ENCODE measurements at regions not wholly inside any gene's neighbourhood (a gene's known extent, or its start where the extent isn't known, plus 50 kb on each side); places are given as distances from the start of the nearest gene placed in this dataset.

- 97% methylated on average over 1 of the region's 1 CpG for WGBS
- intact Hi-C loops (cut with DNase I), result no loop called here
- no peak for DNase-seq
- H3K27me3 ChIP-seq (ENCODE audit: control insufficient read depth, insufficient read depth), result no peaks in the 10 kb centered on the region
- no peaks in the 10 kb centered on the region for H3K9me3 ChIP-seq (ENCODE audit: control insufficient read depth, low read length)
- H3K27ac ChIP-seq (ENCODE audit: low read length), result no peak overlapping the region
- ATAC-seq, result no peak
- H3K4me3 ChIP-seq (ENCODE audit: low read length), result no peak overlapping the region
- no peaks in the 10 kb centered on the region for H3K4me1 ChIP-seq (ENCODE audit: control insufficient read depth, insufficient read depth, low read length)
Observed at GRCh38 chr12:89985935-89986334, 277.3 kb upstream of the ATP2B1 start.

GRCh38 chr12:89984846-89985245 is 276.2 kb upstream of the ATP2B1 start:
- 95% methylated on average over 8 of the region's 8 CpGs for WGBS
- H3K9me3 ChIP-seq (ENCODE audit: control insufficient read depth, low read length), result no peaks in the 10 kb centered on the region
- no peak overlapping the region for H3K27ac ChIP-seq (ENCODE audit: low read length)
- no peak for ATAC-seq
- no peak overlapping the region for H3K4me3 ChIP-seq (ENCODE audit: low read length)
- no peaks in the 10 kb centered on the region for H3K27me3 ChIP-seq (ENCODE audit: control insufficient read depth, insufficient read depth)
- intact Hi-C loops (cut with DNase I), result no loop called here
- H3K4me1 ChIP-seq (ENCODE audit: control insufficient read depth, insufficient read depth, low read length), result peaks cover 2% of the 10 kb centered on the region
- peak in 1 of 3 donors; percentile 16 for DNase-seq

- no peak overlapping the region for H3K27ac ChIP-seq (ENCODE audit: low read length)
- no peaks in the 10 kb centered on the region for H3K27me3 ChIP-seq (ENCODE audit: control insufficient read depth, insufficient read depth)
- 93% methylated on average over 1 of the region's 1 CpG for WGBS
- peaks cover 2% of the 10 kb centered on the region for H3K4me1 ChIP-seq (ENCODE audit: control insufficient read depth, insufficient read depth, low read length)
- DNase-seq (no peak), ATAC-seq (no peak)
- intact Hi-C loops (cut with DNase I), result no loop called here
- H3K4me3 ChIP-seq (ENCODE audit: low read length), result no peak overlapping the region
- H3K9me3 ChIP-seq (ENCODE audit: control insufficient read depth, low read length), result no peaks in the 10 kb centered on the region
Observed at GRCh38 chr12:89983622-89984021, 275.0 kb upstream of the ATP2B1 start.

- intact Hi-C loops (cut with DNase I), result no loop called here
- Histone ChIP-seq H3K9me3 (ENCODE audit: control insufficient read depth, low read length) (no peaks in the 10 kb centered on the region), H3K4me1 (ENCODE audit: control insufficient read depth, insufficient read depth, low read length) (peaks cover 2% of the 10 kb centered on the region), H3K27ac (ENCODE audit: low read length) (no peak overlapping the region), H3K27me3 (ENCODE audit: control insufficient read depth, insufficient read depth) (no peaks in the 10 kb centered on the region), H3K4me3 (ENCODE audit: low read length) (no peak overlapping the region)
- 83% methylated on average over 3 of the region's 3 CpGs for WGBS
- DNase-seq, result peak in 1 of 3 donors; percentile 14
- peak; percentile 59 to 61 for ATAC-seq
Observed at GRCh38 chr12:89980236-89980635, 271.6 kb upstream of the ATP2B1 start.

- ATAC-seq (no peak), DNase-seq (no peak)
- WGBS, result 61% methylated on average over 10 of the region's 10 CpGs
- peaks cover 2% of the 10 kb centered on the region for H3K4me1 ChIP-seq (ENCODE audit: control insufficient read depth, insufficient read depth, low read length)
- no peak overlapping the region for H3K4me3 ChIP-seq (ENCODE audit: low read length)
- intact Hi-C loops (cut with DNase I), result no loop called here
- no peaks in the 10 kb centered on the region for H3K27me3 ChIP-seq (ENCODE audit: control insufficient read depth, insufficient read depth)
- H3K9me3 ChIP-seq (ENCODE audit: control insufficient read depth, low read length), result no peaks in the 10 kb centered on the region
- H3K27ac ChIP-seq (ENCODE audit: low read length), result no peak overlapping the region
Observed at GRCh38 chr12:89977405-89978085, 268.9 kb upstream of the ATP2B1 start.

- no peak for ATAC-seq
- no peak for DNase-seq
- intact Hi-C loops (cut with DNase I), result no loop called here
- H3K27ac ChIP-seq (ENCODE audit: low read length), result no peak overlapping the region
- no peaks in the 10 kb centered on the region for H3K9me3 ChIP-seq (ENCODE audit: control insufficient read depth, low read length)
- no peaks in the 10 kb centered on the region for H3K27me3 ChIP-seq (ENCODE audit: control insufficient read depth, insufficient read depth)
- peaks cover 2% of the 10 kb centered on the region for H3K4me1 ChIP-seq (ENCODE audit: control insufficient read depth, insufficient read depth, low read length)
- no peak overlapping the region for H3K4me3 ChIP-seq (ENCODE audit: low read length)
- WGBS, result 93% methylated on average over 4 of the region's 4 CpGs
Observed at GRCh38 chr12:89976866-89977265, 268.2 kb upstream of the ATP2B1 start.

- DNase-seq, result no peak
- no peak for ATAC-seq
- Histone ChIP-seq H3K27ac (ENCODE audit: low read length) (no peak overlapping the region), H3K27me3 (ENCODE audit: control insufficient read depth, insufficient read depth) (no peaks in the 10 kb centered on the region), H3K4me3 (ENCODE audit: low read length) (no peak overlapping the region), H3K4me1 (ENCODE audit: control insufficient read depth, insufficient read depth, low read length) (peaks cover 2% of the 10 kb centered on the region), H3K9me3 (ENCODE audit: control insufficient read depth, low read length) (no peaks in the 10 kb centered on the region)
- intact Hi-C loops (cut with DNase I), result no loop called here
- 95% methylated on average over 4 of the region's 4 CpGs for WGBS
Observed at GRCh38 chr12:89975574-89975973, 266.9 kb upstream of the ATP2B1 start.

- DNase-seq (peak in 1 of 3 donors; percentile 26), ATAC-seq (peak; percentile 91 to 99)
Observed at GRCh38 chr12:89971880-89972279, 263.2 kb upstream of the ATP2B1 start.

GRCh38 chr12:89970722-89971121 is 262.1 kb upstream of the ATP2B1 start:
- no peak for DNase-seq
- Histone ChIP-seq H3K4me1 (ENCODE audit: control insufficient read depth, insufficient read depth, low read length) (no peaks in the 10 kb centered on the region), H3K4me3 (ENCODE audit: low read length) (no peak overlapping the region), H3K27me3 (ENCODE audit: control insufficient read depth, insufficient read depth) (no peaks in the 10 kb centered on the region), H3K27ac (ENCODE audit: low read length) (no peak overlapping the region), H3K9me3 (ENCODE audit: control insufficient read depth, low read length) (no peaks in the 10 kb centered on the region)
- 94% methylated on average over 1 of the region's 1 CpG for WGBS
- intact Hi-C loops (cut with DNase I), result no loop called here
- no peak for ATAC-seq

More at GRCh38 chr12:89971880-89972279, 263.2 kb upstream of the ATP2B1 start:
- no peak overlapping the region for H3K27ac ChIP-seq (ENCODE audit: low read length)
- H3K9me3 ChIP-seq (ENCODE audit: control insufficient read depth, low read length), result no peaks in the 10 kb centered on the region
- H3K4me3 ChIP-seq (ENCODE audit: low read length), result no peak overlapping the region
- intact Hi-C loops (cut with DNase I), result no loop called here
- no peaks in the 10 kb centered on the region for H3K4me1 ChIP-seq (ENCODE audit: control insufficient read depth, insufficient read depth, low read length)
- H3K27me3 ChIP-seq (ENCODE audit: control insufficient read depth, insufficient read depth), result no peaks in the 10 kb centered on the region

GRCh38 chr12:89969093-89969492 is 260.5 kb upstream of the ATP2B1 start:
- 69% methylated on average over 4 of the region's 4 CpGs for WGBS
- Histone ChIP-seq H3K4me3 (ENCODE audit: low read length) (no peak overlapping the region), H3K4me1 (ENCODE audit: control insufficient read depth, insufficient read depth, low read length) (no peaks in the 10 kb centered on the region), H3K9me3 (ENCODE audit: control insufficient read depth, low read length) (no peaks in the 10 kb centered on the region), H3K27me3 (ENCODE audit: control insufficient read depth, insufficient read depth) (no peaks in the 10 kb centered on the region), H3K27ac (ENCODE audit: low read length) (no peak overlapping the region)
- ATAC-seq (no peak), DNase-seq (no peak)
- intact Hi-C loops (cut with DNase I), result no loop called here

- Histone ChIP-seq H3K4me3 (ENCODE audit: low read length) (no peak overlapping the region), H3K4me1 (ENCODE audit: control insufficient read depth, insufficient read depth, low read length) (no peaks in the 10 kb centered on the region), H3K27me3 (ENCODE audit: control insufficient read depth, insufficient read depth) (no peaks in the 10 kb centered on the region), H3K27ac (ENCODE audit: low read length) (no peak overlapping the region), H3K9me3 (ENCODE audit: control insufficient read depth, low read length) (no peaks in the 10 kb centered on the region)
- DNase-seq (no peak), ATAC-seq (no peak)
- WGBS, result 84% methylated on average over 6 of the region's 6 CpGs
- intact Hi-C loops (cut with DNase I), result no loop called here
Observed at GRCh38 chr12:89968151-89968700, 259.6 kb upstream of the ATP2B1 start.
